ENCODE measurements at regions not wholly inside any gene's neighbourhood (a gene's known extent, or its start where the extent isn't known, plus 50 kb on each side); places are given as distances from the start of the nearest gene placed in this dataset.

GRCh38 chr11:15738931-15739330 lies 617.4 kb downstream of the SOX6 start:
- TF ChIP-seq, protein P1, sequence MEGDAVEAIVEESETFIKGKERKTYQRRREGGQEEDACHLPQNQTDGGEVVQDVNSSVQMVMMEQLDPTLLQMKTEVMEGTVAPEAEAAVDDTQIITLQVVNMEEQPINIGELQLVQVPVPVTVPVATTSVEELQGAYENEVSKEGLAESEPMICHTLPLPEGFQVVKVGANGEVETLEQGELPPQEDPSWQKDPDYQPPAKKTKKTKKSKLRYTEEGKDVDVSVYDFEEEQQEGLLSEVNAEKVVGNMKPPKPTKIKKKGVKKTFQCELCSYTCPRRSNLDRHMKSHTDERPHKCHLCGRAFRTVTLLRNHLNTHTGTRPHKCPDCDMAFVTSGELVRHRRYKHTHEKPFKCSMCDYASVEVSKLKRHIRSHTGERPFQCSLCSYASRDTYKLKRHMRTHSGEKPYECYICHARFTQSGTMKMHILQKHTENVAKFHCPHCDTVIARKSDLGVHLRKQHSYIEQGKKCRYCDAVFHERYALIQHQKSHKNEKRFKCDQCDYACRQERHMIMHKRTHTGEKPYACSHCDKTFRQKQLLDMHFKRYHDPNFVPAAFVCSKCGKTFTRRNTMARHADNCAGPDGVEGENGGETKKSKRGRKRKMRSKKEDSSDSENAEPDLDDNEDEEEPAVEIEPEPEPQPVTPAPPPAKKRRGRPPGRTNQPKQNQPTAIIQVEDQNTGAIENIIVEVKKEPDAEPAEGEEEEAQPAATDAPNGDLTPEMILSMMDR (IDR thresholded peaks at IDR 0.05; ENCODE audit: partially characterized antibody, unreplicated experiment), result no peak

GRCh38 chr11:15742626-15743519 lies 613.5 kb downstream of the SOX6 start:
- Mint-ChIP-seq H3K4me3 (ENCODE audit: unreplicated experiment) (no peak overlapping the region), H3K27me3 (ENCODE audit: unreplicated experiment) (no peaks in the 10 kb centered on the region), H3K9me3 (ENCODE audit: unreplicated experiment) (no peaks in the 10 kb centered on the region), H3K36me3 (ENCODE audit: unreplicated experiment) (peaks cover 4% of the 10 kb centered on the region), H3K4me1 (ENCODE audit: low read depth, unreplicated experiment) (no peaks in the 10 kb centered on the region), H3K27ac (ENCODE audit: unreplicated experiment) (no peak overlapping the region)
- TF ChIP-seq, protein P1 (IDR thresholded peaks at IDR 0.05; ENCODE audit: partially characterized antibody, unreplicated experiment), result no peak
- no peak for DNase-seq

More at GRCh38 chr11:15738931-15739330, 617.4 kb downstream of the SOX6 start:
- Mint-ChIP-seq H3K4me1 (ENCODE audit: low read depth, unreplicated experiment) (no peaks in the 10 kb centered on the region), H3K4me3 (ENCODE audit: unreplicated experiment) (no peak overlapping the region), H3K9me3 (ENCODE audit: unreplicated experiment) (no peaks in the 10 kb centered on the region), H3K36me3 (ENCODE audit: unreplicated experiment) (peaks cover under 1% of the 10 kb centered on the region), H3K27me3 (ENCODE audit: unreplicated experiment) (no peaks in the 10 kb centered on the region), H3K27ac (ENCODE audit: unreplicated experiment) (no peak overlapping the region)
- DNase-seq, result no peak

DNA sequence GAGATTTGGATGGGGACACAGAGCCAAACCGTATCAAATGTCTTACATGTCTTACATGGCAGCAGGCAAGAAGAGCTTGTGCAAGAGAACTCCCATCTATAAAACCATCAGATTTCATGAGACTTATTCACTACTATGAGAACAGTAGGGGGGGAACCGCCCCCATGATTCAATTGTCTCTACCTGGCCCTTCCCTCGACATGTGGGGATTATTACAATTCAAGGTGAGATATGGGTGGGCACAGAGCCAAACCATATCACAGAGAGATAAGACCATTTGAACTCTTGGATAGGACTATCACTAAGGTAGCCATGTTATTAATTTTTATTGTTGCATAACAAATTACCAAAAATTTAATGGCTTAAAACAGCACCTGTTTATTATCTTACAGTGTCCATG lies 611.7 kb downstream of the SOX6 start:
- H3K36me3 Mint-ChIP-seq (ENCODE audit: unreplicated experiment), result peaks cover 4% of the 10 kb centered on the region
- no peak overlapping the region for H3K4me3 Mint-ChIP-seq (ENCODE audit: unreplicated experiment)
- TF ChIP-seq, protein P1 (IDR thresholded peaks at IDR 0.05; ENCODE audit: partially characterized antibody, unreplicated experiment), result no peak
- H3K27ac Mint-ChIP-seq (ENCODE audit: unreplicated experiment), result no peak overlapping the region
- no peaks in the 10 kb centered on the region for H3K4me1 Mint-ChIP-seq (ENCODE audit: low read depth, unreplicated experiment)
- no peaks in the 10 kb centered on the region for H3K27me3 Mint-ChIP-seq (ENCODE audit: unreplicated experiment)
- H3K9me3 Mint-ChIP-seq (ENCODE audit: unreplicated experiment), result no peaks in the 10 kb centered on the region
- no peak for DNase-seq

GRCh38 chr11:15745266-15745665 lies 611.1 kb downstream of the SOX6 start:
- no peaks in the 10 kb centered on the region for H3K9me3 Mint-ChIP-seq (ENCODE audit: unreplicated experiment)
- peaks cover 4% of the 10 kb centered on the region for H3K36me3 Mint-ChIP-seq (ENCODE audit: unreplicated experiment)
- H3K27ac Mint-ChIP-seq (ENCODE audit: unreplicated experiment), result no peak overlapping the region
- H3K27me3 Mint-ChIP-seq (ENCODE audit: unreplicated experiment), result no peaks in the 10 kb centered on the region
- TF ChIP-seq, protein P1 (IDR thresholded peaks at IDR 0.05; ENCODE audit: partially characterized antibody, unreplicated experiment), result no peak
- DNase-seq, result no peak
- H3K4me3 Mint-ChIP-seq (ENCODE audit: unreplicated experiment), result no peak overlapping the region
- H3K4me1 Mint-ChIP-seq (ENCODE audit: low read depth, unreplicated experiment), result no peaks in the 10 kb centered on the region

GRCh38 chr11:15747671-15748070 lies 608.7 kb downstream of the SOX6 start:
- H3K4me1 Mint-ChIP-seq (ENCODE audit: low read depth, unreplicated experiment), result no peaks in the 10 kb centered on the region
- H3K27ac Mint-ChIP-seq (ENCODE audit: unreplicated experiment), result no peak overlapping the region
- H3K27me3 Mint-ChIP-seq (ENCODE audit: unreplicated experiment), result no peaks in the 10 kb centered on the region
- H3K9me3 Mint-ChIP-seq (ENCODE audit: unreplicated experiment), result no peaks in the 10 kb centered on the region
- no peak for DNase-seq
- TF ChIP-seq, protein P1 (IDR thresholded peaks at IDR 0.05; ENCODE audit: partially characterized antibody, unreplicated experiment), result no peak
- peaks cover 4% of the 10 kb centered on the region for H3K36me3 Mint-ChIP-seq (ENCODE audit: unreplicated experiment)
- H3K4me3 Mint-ChIP-seq (ENCODE audit: unreplicated experiment), result no peak overlapping the region

Data from glutamatergic neuron (in vitro differentiated cells).